ENCODE measurements at regions not wholly inside any gene's neighbourhood (a gene's known extent, or its start where the extent isn't known, plus 50 kb on each side); places are given as distances from the start of the nearest gene placed in this dataset.

DNA sequence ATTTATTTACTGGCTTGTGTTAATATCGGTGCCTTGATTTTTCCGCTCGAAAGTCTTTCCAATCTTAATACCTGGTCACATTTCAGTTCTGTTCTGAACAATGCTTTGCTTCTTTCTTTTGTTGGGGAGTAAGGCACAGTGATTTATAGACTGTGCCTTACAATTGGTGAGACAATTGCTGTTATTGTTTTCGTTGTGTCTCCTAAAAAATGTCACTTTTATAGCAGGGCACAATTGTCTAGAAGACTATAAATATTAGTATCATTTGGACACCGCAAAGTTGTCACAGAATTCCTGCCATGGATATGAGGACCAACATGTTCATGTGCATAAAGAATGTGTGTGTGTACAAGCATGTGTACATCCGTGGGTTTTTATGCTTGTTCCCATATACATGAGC lies 231.9 kb downstream of the INSIG2 start:
- H3K27ac Mint-ChIP-seq: peak overlapping the region; percentile 69
- no peaks in the 10 kb centered on the region for H3K79me2 ChIP-seq (ENCODE audit: low read depth)
- H3K4me3 ChIP-seq: no peak overlapping the region
- H3K36me3 ChIP-seq: no peaks in the 10 kb centered on the region
- peaks cover 10% of the 10 kb centered on the region for H3K27me3 Mint-ChIP-seq (ENCODE audit: insufficient read depth, low read depth)
- H3K4me1 Mint-ChIP-seq: peaks cover 58% of the 10 kb centered on the region
- H4K20me1 ChIP-seq (ENCODE audit: low read depth): peaks cover 5% of the 10 kb centered on the region
- no peak for DNase-seq (ENCODE audit: low spot score)
- TF ChIP-seq EZH2phosphoT487 (IDR thresholded peaks at IDR 0.05) (no peak), EZH2 (IDR thresholded peaks at IDR 0.05) (no peak)
- TF ChIP-seq, protein P1, sequence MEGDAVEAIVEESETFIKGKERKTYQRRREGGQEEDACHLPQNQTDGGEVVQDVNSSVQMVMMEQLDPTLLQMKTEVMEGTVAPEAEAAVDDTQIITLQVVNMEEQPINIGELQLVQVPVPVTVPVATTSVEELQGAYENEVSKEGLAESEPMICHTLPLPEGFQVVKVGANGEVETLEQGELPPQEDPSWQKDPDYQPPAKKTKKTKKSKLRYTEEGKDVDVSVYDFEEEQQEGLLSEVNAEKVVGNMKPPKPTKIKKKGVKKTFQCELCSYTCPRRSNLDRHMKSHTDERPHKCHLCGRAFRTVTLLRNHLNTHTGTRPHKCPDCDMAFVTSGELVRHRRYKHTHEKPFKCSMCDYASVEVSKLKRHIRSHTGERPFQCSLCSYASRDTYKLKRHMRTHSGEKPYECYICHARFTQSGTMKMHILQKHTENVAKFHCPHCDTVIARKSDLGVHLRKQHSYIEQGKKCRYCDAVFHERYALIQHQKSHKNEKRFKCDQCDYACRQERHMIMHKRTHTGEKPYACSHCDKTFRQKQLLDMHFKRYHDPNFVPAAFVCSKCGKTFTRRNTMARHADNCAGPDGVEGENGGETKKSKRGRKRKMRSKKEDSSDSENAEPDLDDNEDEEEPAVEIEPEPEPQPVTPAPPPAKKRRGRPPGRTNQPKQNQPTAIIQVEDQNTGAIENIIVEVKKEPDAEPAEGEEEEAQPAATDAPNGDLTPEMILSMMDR (IDR thresholded peaks at IDR 0.05): no peak
- H3K4me3 Mint-ChIP-seq: peak overlapping the region; percentile 33
- no peaks in the 10 kb centered on the region for H3K36me3 Mint-ChIP-seq
- peaks cover 7% of the 10 kb centered on the region for H3K9me3 Mint-ChIP-seq
- H3K4me2 ChIP-seq: peak overlapping the region; percentile 37
- H3K9me3 ChIP-seq (ENCODE audit: low read depth): no peaks in the 10 kb centered on the region
- H3K9ac ChIP-seq: no peak overlapping the region
- H3K4me1 ChIP-seq: peaks cover 36% of the 10 kb centered on the region
- no peak overlapping the region for H2AFZ ChIP-seq (replicated peaks)
- H3K27ac ChIP-seq: no peak overlapping the region
- H3F3A ChIP-seq (ENCODE audit: low read depth): peaks cover 33% of the 10 kb centered on the region
- H3K27me3 ChIP-seq: peaks cover 30% of the 10 kb centered on the region

DNA sequence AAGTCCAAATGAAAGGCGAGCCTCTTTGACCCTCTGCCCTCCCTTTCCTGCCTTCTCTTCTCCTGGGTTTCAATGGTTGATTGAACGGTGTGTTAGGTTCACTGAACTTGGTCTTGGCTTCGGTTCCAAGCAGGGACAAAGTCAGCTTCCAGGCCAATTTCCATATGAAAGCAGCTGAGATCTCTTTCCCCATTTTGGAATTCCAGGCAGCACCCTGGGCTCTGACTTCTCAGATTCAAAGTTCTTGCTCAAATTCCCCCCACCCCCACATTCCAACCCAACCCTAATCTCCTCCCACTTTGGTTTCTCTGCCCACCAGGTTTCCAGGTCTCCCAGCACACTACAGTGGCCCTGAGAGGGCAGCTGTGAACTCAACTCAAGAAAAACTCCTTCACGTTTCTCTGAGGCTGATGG lies 231.0 kb downstream of the INSIG2 start:
- Histone ChIP-seq H3K36me3 (no peaks in the 10 kb centered on the region), H3K79me2 (ENCODE audit: low read depth) (no peaks in the 10 kb centered on the region), H3K4me1 (peaks cover 36% of the 10 kb centered on the region), H4K20me1 (ENCODE audit: low read depth) (peaks cover 5% of the 10 kb centered on the region), H3K9me3 (ENCODE audit: low read depth) (no peaks in the 10 kb centered on the region), H3K27me3 (peaks cover 26% of the 10 kb centered on the region), H3F3A (ENCODE audit: low read depth) (peaks cover 33% of the 10 kb centered on the region), H3K27ac (no peak overlapping the region), H3K4me3 (no peak overlapping the region), H3K9ac (no peak overlapping the region), H3K4me2 (peak overlapping the region; percentile 37), H2AFZ (replicated peaks) (no peak overlapping the region)
- peak overlapping the region; percentile 66 for H3K4me3 Mint-ChIP-seq
- peaks cover 58% of the 10 kb centered on the region for H3K4me1 Mint-ChIP-seq
- peaks cover 6% of the 10 kb centered on the region for H3K9me3 Mint-ChIP-seq
- H3K27ac Mint-ChIP-seq: peak overlapping the region; percentile 92
- no peaks in the 10 kb centered on the region for H3K36me3 Mint-ChIP-seq
- TF ChIP-seq EZH2 (IDR thresholded peaks at IDR 0.05): no peak
- peaks cover 9% of the 10 kb centered on the region for H3K27me3 Mint-ChIP-seq (ENCODE audit: insufficient read depth, low read depth)
- peak; percentile 62 for DNase-seq (ENCODE audit: low spot score)

DNA sequence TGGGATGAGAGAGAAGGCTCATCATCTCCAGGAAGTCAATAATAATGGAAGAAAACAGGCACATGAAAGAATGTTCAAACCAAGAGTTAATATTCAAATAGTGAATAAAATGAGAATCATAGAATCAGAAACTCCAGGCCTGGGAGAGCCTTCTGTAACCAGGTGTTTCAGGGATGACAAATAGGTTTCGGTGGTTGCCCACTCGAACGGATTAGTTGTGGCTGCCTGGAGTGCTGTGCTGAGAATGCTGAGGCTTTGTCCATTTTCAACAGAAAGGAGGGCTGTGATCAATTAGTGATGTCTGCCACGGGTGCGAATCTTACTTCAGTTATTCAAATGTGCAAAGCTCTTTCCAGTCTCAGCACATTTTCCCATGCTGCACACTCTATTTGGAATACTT lies 227.3 kb downstream of the INSIG2 start:
- H3K9me3 ChIP-seq (ENCODE audit: low read depth): no peaks in the 10 kb centered on the region
- H3K36me3 Mint-ChIP-seq: no peaks in the 10 kb centered on the region
- H2AFZ ChIP-seq (replicated peaks): no peak overlapping the region
- peaks cover 19% of the 10 kb centered on the region for H3K4me1 ChIP-seq
- H3K4me1 Mint-ChIP-seq: peaks cover 52% of the 10 kb centered on the region
- H3K4me3 Mint-ChIP-seq: no peak overlapping the region
- H3K27ac Mint-ChIP-seq: no peak overlapping the region
- TF ChIP-seq, protein P1 (IDR thresholded peaks at IDR 0.05): no peak
- peaks cover 10% of the 10 kb centered on the region for H3K27me3 Mint-ChIP-seq (ENCODE audit: insufficient read depth, low read depth)
- no peaks in the 10 kb centered on the region for H3K9me3 Mint-ChIP-seq
- H3K4me3 ChIP-seq: no peak overlapping the region
- H3K36me3 ChIP-seq: no peaks in the 10 kb centered on the region
- H3K4me2 ChIP-seq: no peak overlapping the region
- no peak overlapping the region for H3K27ac ChIP-seq
- DNase-seq (ENCODE audit: low spot score): no peak
- H4K20me1 ChIP-seq (ENCODE audit: low read depth): peaks cover 5% of the 10 kb centered on the region
- no peaks in the 10 kb centered on the region for H3K79me2 ChIP-seq (ENCODE audit: low read depth)
- no peak overlapping the region for H3K9ac ChIP-seq
- peaks cover 29% of the 10 kb centered on the region for H3F3A ChIP-seq (ENCODE audit: low read depth)
- H3K27me3 ChIP-seq: peaks cover 32% of the 10 kb centered on the region

DNA sequence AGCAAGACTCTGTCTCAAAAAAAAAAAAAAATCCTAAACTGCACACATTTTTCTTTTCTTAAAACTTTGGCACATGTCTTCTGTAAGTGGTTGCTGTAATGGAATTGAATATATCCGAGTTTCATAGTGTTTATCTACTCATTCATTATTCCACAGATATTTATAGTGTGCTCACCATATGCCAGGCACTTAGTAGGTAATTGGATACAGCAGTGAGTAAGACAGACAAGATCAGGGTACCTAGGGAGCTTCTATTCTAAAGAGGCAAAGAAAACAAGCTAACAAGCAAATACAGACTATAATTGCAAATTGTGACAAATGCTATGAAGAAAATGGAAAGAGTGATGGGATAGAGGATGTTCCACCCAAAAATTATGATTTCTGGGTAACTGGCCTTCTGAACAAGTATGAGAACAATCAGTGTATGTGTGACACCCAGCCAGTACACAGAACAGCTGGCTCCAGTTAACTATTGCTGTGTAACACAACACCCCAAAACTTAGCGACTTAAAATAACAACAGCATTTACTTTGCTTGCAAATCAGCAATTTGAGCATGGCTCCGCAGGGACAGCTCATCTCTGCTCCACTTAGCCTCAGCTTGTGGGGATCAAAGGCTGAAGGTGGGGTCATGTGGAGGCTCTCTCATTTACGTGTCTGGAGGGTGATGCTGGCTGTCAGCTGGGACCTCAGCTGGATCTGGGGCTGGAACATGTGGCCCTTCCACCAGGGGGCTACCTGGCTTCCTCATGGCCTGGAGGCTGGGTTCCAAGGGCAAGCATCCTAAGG lies 224.9 kb downstream of the INSIG2 start:
- peaks cover 10% of the 10 kb centered on the region for H3K27me3 Mint-ChIP-seq (ENCODE audit: insufficient read depth, low read depth)
- no peak overlapping the region for H3K27ac Mint-ChIP-seq
- H4K20me1 ChIP-seq (ENCODE audit: low read depth): no peaks in the 10 kb centered on the region
- H3K4me3 ChIP-seq: no peak overlapping the region
- no peak overlapping the region for H3K9ac ChIP-seq
- H3K4me1 Mint-ChIP-seq: peaks cover 46% of the 10 kb centered on the region
- H3K4me2 ChIP-seq: no peak overlapping the region
- TF ChIP-seq, protein P1 (IDR thresholded peaks at IDR 0.05): peak; percentile 23
- TF ChIP-seq EZH2phosphoT487 (IDR thresholded peaks at IDR 0.05): no peak
- peak; percentile 20 for DNase-seq (ENCODE audit: low spot score)
- H3K36me3 ChIP-seq: no peaks in the 10 kb centered on the region
- no peaks in the 10 kb centered on the region for H3K9me3 Mint-ChIP-seq
- no peaks in the 10 kb centered on the region for H3K9me3 ChIP-seq (ENCODE audit: low read depth)
- H3K27me3 ChIP-seq: peaks cover 12% of the 10 kb centered on the region
- peaks cover 21% of the 10 kb centered on the region for H3F3A ChIP-seq (ENCODE audit: low read depth)
- no peak overlapping the region for H3K27ac ChIP-seq
- no peaks in the 10 kb centered on the region for H3K36me3 Mint-ChIP-seq
- no peaks in the 10 kb centered on the region for H3K79me2 ChIP-seq (ENCODE audit: low read depth)
- H3K4me3 Mint-ChIP-seq: peak overlapping the region; percentile 50
- no peak overlapping the region for H2AFZ ChIP-seq (replicated peaks)
- peaks cover 6% of the 10 kb centered on the region for H3K4me1 ChIP-seq

Measured in neural progenitor cell (in vitro differentiated cells).